ENCODE measurements at regions not wholly inside any gene's neighbourhood (a gene's known extent, or its start where the extent isn't known, plus 50 kb on each side); places are given as distances from the start of the nearest gene placed in this dataset.

DNA sequence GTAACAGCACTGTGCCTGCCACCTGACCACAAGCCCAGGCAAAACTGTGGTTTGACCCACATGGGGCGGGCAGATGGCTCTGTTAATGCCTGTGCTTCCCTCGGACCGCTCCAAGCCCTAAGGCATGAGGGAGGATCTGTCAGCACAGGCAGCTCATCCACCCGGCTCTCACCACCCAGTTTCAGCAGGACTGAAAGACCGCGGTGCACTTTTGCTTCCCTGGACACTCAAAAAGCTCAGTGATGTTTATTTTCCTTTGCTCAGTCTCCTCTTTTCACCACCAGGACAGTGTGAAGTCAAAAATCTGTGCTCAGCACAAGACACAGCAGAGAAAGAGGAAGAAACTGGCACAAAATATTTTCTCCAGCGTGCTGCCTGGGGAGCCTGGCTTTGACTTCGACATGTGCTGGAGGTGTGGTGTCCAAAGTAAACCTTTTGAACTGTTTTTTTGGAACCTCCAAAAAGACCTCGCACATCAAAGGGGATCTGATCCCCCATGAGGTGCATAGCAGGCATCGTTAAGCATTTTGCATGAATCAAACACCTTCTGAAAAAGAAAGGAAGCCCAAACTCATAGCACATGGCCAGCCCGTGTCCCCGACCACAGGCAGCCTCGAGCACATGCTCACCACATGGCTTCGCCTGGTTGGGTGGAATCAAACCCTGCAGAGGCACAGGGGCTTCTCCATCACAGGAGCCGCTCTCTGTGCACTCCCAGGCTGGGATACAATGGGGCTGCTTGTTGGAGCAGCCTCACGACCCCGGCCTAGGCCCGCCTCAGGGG, 441.7 kb upstream of the JARID2 start:
- DNase-seq (no peak), ATAC-seq (no peak)
- intact Hi-C loops (cut with micrococcal nuclease), result no loop called here

DNA sequence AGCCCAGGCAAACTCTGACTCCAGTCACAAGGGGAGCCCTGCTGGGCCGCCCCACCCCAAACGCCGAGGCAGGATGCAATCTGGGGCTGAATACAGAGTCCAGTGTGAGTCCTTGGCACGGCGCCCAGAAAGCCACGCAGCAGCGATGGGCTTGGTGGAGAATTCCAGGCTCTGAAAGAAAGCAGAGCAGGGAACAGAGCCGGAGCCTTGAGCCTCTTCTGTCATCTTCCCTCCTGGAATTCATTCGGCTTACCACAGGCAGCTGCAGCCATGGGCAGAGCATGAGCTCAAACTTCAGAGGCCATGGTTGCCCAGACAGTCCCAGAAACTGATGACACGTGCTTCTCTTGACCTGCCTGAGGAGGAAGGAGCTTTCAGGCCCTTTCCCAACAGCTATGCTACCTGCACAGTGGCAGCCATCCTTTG, 441.1 kb upstream of the JARID2 start:
- ATAC-seq (peak; percentile 83), DNase-seq (peak; percentile 92)
- intact Hi-C loops (cut with micrococcal nuclease), result no loop called here

DNA sequence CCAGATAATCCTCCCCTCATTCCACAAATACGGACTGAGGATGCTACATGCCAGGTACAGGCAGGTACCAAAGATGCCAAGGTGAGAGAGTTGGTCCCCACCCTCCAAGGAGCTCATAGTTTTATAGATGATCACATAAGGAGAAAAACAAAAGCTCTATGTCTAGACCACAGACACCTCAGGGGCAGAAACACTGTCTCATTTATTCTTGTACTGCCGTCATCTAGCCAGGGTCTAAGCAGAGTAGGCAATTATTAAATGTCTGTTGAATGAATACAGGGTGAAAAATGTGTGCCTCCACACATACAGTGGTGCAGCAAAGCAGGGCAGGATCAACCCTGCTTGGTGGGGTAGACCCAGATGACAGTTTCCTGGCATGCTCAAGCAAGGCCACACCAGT, 439.8 kb upstream of the JARID2 start:
- ATAC-seq (no peak), DNase-seq (no peak)
- intact Hi-C loops (cut with micrococcal nuclease), result no loop called here

DNA sequence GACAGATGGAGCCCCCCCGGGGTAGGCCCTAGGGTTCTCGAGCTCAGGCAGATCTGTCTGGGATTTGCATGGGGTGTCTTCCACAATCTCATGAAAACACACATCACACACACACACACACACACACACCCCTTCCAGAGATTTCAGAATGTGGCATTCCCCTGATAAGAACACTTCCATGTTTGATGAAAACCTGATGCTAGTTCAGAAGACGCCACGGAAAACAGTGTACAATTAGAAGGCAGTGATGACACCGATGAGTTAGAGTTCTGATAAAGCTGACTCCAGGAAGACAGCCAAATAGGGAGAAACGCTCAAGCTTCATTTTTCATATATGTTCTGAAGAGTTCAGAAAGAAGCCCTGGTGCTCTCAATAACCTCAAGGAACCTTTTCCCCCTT, 438.7 kb upstream of the JARID2 start:
- DNase-seq, result no peak
- no peak for ATAC-seq
- intact Hi-C loops (cut with micrococcal nuclease), result no loop called here

DNA sequence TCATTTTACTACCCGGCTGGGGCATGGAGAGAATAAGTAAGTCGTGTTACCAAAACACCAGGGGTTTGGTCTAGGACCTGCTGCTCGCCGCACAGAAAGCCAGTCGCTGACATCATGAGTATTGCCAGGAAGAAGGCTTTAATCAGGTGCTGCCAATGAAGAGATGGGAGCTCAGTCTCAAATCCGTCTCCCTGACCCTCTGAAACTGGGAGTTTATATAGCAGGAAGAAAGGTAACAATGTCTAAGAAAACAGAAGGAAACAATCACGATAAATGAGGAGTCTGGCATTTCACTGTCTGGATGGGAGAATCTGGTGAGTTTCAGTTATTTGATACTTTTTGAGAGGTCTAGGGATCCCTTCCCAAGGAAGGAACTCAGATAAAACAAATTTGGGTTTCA, 437.9 kb upstream of the JARID2 start:
- DNase-seq (no peak), ATAC-seq (no peak)
- intact Hi-C loops (cut with micrococcal nuclease), result no loop called here

DNA sequence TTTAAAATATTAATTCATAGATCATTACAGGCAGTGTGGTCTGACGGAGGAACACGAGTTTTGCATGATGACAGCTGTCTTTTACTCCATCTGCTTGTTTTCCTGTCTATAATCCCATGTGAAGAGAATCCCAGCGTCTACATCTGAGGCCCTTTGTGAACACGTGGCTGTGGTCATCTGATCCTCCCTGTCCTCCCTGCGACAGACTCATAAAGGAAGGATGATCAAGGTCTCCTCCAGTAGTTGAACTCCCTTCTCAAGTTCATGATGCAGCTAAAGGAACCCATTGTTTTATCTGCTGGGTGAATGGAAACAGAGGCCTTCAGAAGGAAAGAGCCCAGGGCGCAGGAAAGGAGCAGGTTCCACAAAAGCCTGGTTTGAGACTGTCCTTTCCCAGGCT, 435.8 kb upstream of the JARID2 start:
- intact Hi-C loops (cut with micrococcal nuclease), result no loop called here

DNA sequence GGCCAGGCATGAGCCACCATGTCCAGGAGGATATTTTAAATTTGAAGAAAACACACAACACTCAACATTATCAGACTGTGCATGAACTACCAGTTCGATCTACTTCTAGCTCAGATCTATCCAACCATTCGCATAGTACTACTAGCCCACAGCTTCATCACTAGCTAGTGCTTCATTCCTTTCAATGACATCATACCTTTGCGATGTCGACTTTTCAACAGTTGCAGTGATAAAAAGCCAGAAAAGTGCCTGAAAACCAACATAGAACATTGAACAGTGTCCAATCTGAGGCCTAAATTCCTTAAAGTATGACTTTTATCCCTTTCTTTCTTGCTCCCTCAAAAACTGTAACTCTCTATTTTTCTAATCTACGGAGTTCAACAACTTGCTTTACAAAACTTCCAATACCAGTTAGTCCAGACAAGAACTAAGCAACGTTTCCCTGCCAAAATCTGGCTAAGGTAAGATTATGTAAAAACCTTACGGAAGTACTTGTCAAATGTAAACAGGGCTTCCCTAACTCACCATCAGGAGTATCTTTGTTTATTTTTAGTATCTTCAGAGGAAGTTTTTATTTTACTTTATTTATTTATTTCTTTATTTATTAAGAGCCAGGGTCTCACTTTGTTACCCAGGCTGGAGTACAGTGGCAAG, 434.0 kb upstream of the JARID2 start:
- no peak for DNase-seq
- intact Hi-C loops (cut with micrococcal nuclease), result no loop called here
- peak; percentile 58 for ATAC-seq

More for the DNA sequence above, 435.8 kb upstream of the JARID2 start:
- ATAC-seq (no peak), DNase-seq (no peak)

DNA sequence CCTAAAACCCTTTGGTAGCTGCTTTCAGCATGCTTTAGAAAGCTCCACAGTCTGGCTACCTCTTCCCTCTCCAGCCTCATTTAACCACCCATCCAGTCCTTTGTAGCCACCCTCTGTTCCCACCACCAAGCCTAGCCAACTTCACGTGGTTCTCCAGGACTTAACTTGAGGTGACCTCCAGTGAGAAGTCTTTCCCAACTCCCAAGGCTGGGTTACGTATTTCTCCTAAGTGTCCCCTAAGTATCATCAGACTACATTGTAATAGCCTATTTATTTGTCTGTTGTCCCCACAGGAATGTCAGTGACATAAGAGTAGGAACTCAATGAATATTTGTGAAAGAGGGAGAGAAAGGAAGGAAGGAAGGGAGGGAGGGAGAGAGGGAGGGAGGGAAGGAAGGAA, 431.9 kb upstream of the JARID2 start:
- intact Hi-C loops (cut with micrococcal nuclease), result no loop called here
- no peak for ATAC-seq
- DNase-seq, result no peak

DNA sequence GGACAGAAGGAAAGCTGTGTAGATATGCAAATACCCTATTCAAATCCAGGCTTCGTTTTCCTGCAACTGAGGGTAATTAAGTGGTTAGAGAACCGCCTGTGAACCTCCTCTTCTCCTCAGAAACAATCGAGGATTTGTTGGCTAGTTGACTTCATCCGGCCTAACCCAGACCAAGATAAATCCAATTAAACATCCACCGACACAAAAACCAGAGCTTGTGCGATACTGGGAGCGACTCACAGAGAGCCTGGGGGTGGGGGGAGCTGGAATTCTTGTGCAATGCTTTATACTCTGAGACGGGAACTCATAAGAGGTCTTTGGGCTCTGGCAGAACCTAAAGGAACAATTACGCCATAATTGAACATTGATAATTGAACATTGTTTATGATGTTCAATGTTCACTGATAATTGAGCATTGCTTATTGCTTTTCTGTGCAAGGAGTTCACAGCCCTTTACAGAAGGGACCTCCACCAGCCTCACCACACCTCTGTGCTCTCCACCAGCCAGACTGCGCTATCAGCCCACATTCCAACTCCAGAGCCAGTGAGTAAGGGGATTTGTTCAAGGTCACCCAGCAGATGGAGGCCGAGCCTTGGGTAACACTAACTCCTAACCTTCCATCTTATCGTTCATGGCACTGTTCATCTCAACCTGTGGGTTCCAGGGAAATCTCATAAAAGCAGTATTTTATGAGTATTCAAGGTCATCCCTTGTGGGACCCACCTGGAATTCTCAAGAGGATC, 429.6 kb upstream of the JARID2 start:
- DNase-seq (no peak), ATAC-seq (no peak)
- intact Hi-C loops (cut with micrococcal nuclease), result no loop called here

DNA sequence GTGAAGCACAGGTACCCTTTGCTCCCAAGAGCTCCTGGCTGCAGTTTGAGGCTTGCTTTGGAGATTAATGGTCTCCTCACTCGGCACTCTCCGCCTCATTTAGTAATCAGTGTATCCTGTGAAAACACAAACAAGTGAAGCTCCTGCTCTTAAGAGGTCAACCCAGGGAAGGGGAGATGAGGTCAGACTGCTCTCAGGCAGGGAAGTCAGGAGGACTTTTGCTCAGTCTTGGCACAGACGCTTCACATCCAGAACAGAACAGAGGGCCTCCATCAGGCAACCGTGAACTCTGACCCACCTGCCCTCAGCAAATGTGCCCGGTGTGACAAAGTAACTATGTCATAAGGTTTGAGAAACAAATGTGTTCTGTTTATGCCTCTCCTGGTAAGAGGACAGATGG, 428.8 kb upstream of the JARID2 start:
- intact Hi-C loops (cut with micrococcal nuclease), result no loop called here
- DNase-seq (no peak), ATAC-seq (no peak)

DNA sequence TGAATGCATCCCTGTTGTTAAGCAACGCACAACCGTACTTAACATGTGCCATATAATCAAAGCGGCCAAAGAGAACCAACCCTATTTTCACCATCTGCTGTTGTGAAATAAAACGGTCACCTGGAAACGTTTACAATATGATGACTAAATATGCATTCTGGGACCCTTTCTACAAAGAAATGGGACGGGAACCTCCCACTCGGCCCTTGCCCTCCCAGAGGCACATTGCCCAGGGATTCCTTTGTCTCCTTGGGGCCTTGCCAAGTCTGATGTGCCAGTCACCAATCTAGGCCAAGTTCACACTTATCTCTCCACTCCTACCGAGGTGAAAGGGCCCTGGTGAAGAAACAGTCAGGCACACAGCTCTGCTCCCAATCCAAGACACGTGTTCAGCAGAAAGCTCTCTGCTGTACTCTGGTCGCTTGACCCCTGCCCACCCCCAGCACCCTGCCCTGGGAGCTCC, 427.4 kb upstream of the JARID2 start:
- DNase-seq, result peak; percentile 47
- intact Hi-C loops (cut with micrococcal nuclease), result no loop called here
- ATAC-seq, result peak; percentile 84

DNA sequence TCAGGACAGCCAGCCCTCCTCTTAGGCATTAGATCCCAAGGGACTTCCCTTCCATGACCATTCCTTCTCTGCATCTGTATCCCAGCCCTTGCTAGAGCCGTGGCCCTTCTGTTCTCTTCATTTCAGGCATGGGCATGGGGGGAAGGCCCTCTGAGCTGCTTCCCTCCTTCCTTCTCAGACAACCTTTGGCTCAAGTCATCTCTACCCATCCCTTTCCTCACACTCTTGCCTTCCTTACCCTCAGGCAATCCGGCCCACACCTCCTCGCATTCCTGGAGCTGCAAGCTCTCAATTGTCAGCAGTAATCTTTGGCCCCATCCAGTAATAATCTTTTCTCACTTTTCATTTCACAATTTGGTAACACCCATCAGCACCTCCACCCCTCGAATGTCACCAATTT, 426.9 kb upstream of the JARID2 start:
- no peak for DNase-seq
- no peak for ATAC-seq
- intact Hi-C loops (cut with micrococcal nuclease), result no loop called here

DNA sequence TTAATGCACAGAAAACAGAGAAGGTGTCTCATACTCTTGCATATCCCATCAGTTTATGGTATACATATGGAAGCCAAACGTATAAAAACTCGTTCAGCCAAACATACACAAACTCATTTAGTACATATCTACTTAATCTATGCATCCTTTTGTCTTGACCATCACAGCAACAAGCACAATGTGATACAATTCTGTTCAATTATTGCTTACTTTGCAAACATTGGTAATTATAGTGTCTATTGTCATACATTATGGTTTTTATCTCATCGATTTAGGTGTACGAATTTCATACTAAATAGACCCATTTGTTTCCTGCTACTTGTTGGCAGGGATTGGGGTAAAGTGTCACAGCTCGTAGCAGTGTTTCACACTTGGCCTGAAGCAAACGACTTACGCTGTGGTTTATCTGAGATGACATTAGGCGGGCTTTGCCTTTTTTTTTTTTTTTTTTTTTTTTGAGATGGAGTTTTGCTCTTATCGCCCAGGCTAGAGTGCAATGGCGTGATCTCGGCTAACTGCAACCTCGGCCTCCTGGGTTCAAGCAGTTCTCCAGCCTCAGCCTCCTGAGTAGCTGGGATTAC, 425.9 kb upstream of the JARID2 start:
- ATAC-seq, result no peak
- intact Hi-C loops (cut with micrococcal nuclease), result no loop called here
- DNase-seq, result no peak

DNA sequence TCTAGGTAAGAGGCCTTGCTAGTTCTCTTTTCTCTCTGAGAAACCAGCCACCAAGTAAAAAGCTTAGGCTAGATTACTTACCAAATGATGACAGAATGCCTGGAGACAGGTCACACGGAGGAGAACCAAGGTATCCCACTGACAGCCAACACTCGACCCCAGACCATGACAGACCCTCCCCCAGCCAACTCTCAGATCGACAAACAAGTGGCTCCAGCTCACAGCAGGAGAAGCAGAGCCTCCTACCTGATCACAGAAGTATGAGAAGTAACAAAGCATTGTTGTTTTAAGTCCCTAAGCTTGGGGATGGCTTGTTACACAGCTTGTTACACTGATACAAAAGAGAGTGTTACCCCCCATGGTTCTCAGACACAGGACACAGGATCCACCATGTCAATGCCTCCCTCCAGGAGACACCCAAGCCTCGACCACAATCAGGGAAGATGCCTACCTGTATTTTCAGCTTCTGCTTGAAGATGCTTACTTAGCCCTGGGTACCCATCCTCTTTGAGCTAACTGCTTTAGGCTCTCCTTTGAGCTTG, 423.8 kb upstream of the JARID2 start:
- DNase-seq (no peak), ATAC-seq (no peak)
- intact Hi-C loops (cut with micrococcal nuclease), result no loop called here

DNA sequence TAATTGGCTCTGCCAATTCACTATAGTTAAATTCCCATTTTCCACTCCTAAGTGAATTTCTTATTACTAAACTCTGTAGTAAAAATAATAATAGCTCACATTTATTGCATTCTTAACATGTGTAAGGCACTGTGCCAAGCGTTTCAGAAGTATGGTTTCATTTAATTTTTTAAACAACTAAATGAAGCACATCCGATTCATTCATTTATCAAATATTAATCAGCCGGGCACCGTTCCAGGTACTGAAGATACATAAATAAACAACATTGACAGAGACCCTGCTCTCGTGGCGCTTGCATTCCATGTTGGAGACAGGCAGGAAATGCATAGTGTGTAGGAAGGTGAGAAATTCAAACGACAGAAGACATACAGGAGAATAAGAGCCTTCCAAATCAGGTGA, 423.2 kb upstream of the JARID2 start:
- DNase-seq (no peak), ATAC-seq (no peak)
- intact Hi-C loops (cut with micrococcal nuclease), result no loop called here

DNA sequence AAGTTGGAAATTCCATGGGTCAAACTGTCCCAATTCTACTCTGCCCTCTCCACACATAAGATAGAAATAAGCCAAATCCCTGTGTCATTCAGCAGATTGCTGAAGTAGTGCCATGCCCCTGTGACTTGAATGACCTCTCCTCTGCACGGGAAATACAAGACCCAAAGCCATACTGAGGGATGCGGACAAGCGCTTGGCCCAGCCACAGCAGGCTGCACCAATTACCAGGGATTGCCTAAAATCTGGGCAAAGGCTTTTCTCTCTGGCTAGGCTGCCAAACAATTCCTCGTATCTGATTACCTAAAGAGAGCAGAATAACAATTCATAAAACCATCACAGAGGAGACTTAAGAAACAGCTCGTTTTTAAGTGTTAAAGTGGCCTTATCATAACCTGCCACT, 421.8 kb upstream of the JARID2 start:
- DNase-seq, result no peak
- ATAC-seq, result no peak
- intact Hi-C loops (cut with micrococcal nuclease), result no loop called here

DNA sequence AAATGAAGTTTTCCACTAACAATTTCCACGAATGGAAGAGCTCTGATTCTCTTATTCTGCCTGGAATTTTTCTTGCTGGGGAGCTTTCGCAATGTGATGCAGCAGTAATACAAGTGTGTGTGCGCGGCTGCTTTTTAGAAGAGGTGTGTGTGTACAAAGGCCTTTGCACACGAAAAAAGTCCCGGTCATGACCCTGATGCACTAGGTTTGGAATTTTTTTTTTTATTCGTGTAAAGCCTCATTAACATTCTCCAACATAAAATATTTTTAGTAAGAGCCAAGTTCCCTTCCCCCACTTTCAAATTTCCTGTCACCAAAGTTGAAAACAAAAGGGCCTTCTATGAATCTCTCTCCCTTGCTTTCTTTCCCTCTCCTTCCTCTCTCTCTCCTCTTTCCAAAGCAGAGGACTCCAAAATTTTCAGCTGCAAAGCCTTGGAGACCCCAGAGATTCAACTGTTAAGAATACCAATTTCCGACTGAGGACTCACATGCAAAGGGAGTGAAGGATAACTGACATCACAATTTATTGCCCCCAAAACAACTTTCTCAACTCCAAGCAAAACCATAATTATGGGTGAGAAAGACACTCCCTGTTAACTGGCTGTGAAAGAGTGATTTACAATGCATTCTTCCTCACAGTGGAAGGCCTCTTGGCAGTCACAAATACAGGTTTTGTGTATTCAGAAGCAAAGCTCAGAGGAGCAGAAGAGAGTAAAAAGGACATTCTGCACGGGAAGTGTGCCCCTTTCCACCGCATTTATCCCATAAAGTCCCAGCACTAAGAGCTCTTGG, 421.2 kb upstream of the JARID2 start:
- ATAC-seq, result no peak
- intact Hi-C loops (cut with micrococcal nuclease), result no loop called here
- no peak for DNase-seq

DNA sequence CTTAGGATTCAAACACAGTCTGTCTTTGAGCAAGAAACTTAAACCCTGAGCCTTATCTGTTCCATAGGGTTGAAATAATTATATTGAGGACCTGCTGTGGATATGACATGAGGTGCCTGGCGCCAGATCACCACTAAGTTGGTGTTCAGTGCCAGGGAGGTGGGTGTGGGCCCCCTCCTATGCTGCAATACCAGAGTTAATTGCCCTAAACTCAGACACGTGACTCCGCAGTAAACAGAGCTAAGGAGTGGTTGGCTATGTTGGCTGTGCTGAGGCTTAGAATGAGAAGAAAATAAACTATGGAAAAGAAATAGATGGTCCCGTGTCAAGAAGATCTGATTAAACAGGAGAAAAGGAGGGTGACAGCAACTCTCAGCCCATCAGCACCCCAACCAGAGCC, 419.4 kb upstream of the JARID2 start:
- intact Hi-C loops (cut with micrococcal nuclease), result no loop called here
- ATAC-seq, result no peak

DNA sequence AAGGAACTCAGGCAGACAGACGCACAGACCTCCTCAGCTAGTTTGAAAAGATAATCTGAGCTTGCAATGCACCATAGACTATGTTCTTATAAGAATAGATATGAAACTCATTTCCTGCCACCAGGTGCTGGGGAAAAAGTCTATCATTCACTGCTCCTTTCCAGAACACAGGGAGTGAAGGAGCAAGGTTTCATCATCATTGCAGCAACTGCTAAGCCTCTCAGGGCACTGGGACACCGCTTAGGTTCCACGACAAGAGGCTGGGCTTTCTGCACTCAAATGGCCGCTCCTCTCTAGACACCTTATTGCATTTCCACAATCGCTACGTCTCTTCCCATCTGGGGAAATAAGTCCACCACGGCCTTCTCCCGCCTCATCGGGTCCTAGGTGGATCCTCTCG, 418.5 kb upstream of the JARID2 start:
- ATAC-seq (no peak), DNase-seq (no peak)
- intact Hi-C loops (cut with micrococcal nuclease), result no loop called here

More for the DNA sequence above, 419.4 kb upstream of the JARID2 start:
- no peak for DNase-seq
